ENCODE measurements at regions not wholly inside any gene's neighbourhood (a gene's known extent, or its start where the extent isn't known, plus 50 kb on each side); places are given as distances from the start of the nearest gene placed in this dataset.
A peak's percentile ranks its signal among the peaks of the same experiment; 100 is the strongest.

- no peak for DNase-seq
Measured at GRCh38 chr3:168205451-168205850, 109.7 kb upstream of the GOLIM4 start.

- DNase-seq: no peak
Measured at GRCh38 chr3:168197162-168197561, 101.4 kb upstream of the GOLIM4 start.

- DNase-seq: no peak
Measured at GRCh38 chr3:168191856-168192255, 96.1 kb upstream of the GOLIM4 start.

- DNase-seq: no peak
Measured at GRCh38 chr3:168187233-168187632, 91.5 kb upstream of the GOLIM4 start.

- DNase-seq: no peak
Measured at GRCh38 chr3:168186293-168186983, 90.7 kb upstream of the GOLIM4 start.

- DNase-seq: no peak
Measured at GRCh38 chr3:168183774-168184173, 88.0 kb upstream of the GOLIM4 start.

- DNase-seq: no peak
Measured at GRCh38 chr3:168168743-168169142, 73.0 kb upstream of the GOLIM4 start.

GRCh38 chr3:168165390-168166269 is 69.9 kb upstream of the GOLIM4 start:
- DNase-seq: peak; percentile 87

- no peak for DNase-seq
Measured at GRCh38 chr3:168162172-168162571, 66.4 kb upstream of the GOLIM4 start.

- no peak for DNase-seq
Measured at GRCh38 chr3:168161696-168162095, 66.0 kb upstream of the GOLIM4 start.

- DNase-seq: no peak
Measured at GRCh38 chr3:168157903-168158302, 62.2 kb upstream of the GOLIM4 start.

- peak; percentile 94 for DNase-seq
Measured at GRCh38 chr3:168157099-168157700, 61.5 kb upstream of the GOLIM4 start.

GRCh38 chr3:168156479-168156878 is 60.8 kb upstream of the GOLIM4 start:
- peak; percentile 25 for DNase-seq

GRCh38 chr3:168155303-168155702 is 59.6 kb upstream of the GOLIM4 start:
- DNase-seq: no peak

GRCh38 chr3:168154089-168154488 is 58.4 kb upstream of the GOLIM4 start:
- peak; percentile 16 for DNase-seq

- DNase-seq: no peak
Measured at GRCh38 chr3:168152149-168152548, 56.4 kb upstream of the GOLIM4 start.
